DND-41 (cell line): ENCODE measurements at regions not wholly inside any gene's neighbourhood (a gene's known extent, or its start where the extent isn't known, plus 50 kb on each side); places are given as distances from the start of the nearest gene placed in this dataset.

Source experiments
- CTCF ChIP-seq: IDR thresholded peaks from 2 replicates; pipeline ENCODE4 v1.5.1; 2012; ENCODE audit warnings: borderline replicate concordance, low read length, moderate library complexity, mild to moderate bottlenecking; ENCODE audit not compliant: poor library complexity, severe bottlenecking; ENCODE audit errors: extremely low read depth
- EZH2 ChIP-seq: IDR thresholded peaks from 3 replicates; pipeline ENCODE4 v1.6.1; 2012; ENCODE audit warnings: borderline replicate concordance, low read depth, mild to moderate bottlenecking, moderate library complexity, low read length, inconsistent platforms; ENCODE audit not compliant: severe bottlenecking

- TF ChIP-seq CTCF, result no peak
- TF ChIP-seq EZH2, result no peak
Observed at GRCh38 chr4:35541146-35541887, 703.0 kb downstream of the ARAP2 start.
